Forelimb muscle (tissue), 1 donor: ENCODE measurements at regions not wholly inside any gene's neighbourhood (a gene's known extent, or its start where the extent isn't known, plus 50 kb on each side); places are given as distances from the start of the nearest gene placed in this dataset.

Source experiments
- DNase-seq: peaks from one replicate; pipeline ENCODE4 v3.0.0-alpha.2; 2013; ENCODE audit warnings: low read depth

- no peak for DNase-seq
Measured at GRCh38 chr3:113096188-113096892, 105.6 kb downstream of the GTPBP8 start.

DNA sequence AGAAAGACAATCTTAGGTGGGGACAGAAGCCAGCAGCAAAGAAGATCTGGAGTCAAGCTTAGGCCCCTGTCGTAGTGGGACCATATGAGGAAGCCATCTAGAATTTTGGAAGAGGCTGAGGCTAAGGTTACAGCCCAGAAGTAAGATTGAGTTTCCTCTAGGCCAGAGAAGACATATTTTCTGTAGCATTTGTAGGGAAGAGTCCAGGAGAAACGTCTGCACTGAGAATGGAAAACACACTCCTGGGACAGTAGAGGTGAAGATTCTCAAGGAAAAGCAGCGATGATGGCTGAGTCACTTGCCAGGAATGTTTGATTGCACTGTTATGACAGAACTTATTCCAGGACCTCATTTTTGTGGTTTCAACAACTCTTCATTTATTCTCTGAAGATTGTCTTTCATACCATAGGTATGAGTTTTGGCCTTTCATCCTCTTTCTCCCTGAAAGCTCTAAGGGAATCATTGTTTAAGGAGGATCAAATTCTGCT lies 107.2 kb downstream of the GTPBP8 start:
- DNase-seq = no peak

DNA sequence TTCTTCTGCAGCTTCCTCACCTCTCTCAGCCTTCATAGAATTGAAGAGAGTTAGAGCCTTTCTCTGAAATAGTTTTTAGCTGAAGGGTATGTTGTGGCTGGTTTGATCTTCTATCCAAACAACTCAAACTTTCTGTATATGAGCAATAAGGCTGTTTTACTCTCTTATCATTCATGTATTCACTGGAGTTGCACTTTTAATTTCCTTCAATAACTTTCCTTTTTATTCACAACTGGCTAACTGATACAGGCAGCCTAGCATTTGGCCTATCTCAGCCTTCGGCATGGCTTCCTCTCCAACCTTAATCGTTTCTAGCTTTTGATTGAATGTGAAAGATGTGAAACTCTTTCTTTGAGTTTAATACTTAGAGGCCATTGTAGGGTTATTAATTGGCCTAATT lies 109.3 kb downstream of the GTPBP8 start:
- DNase-seq = no peak

GRCh38 chr3:113103588-113103987 lies 107.8 kb upstream of the BOC start:
- no peak for DNase-seq

DNA sequence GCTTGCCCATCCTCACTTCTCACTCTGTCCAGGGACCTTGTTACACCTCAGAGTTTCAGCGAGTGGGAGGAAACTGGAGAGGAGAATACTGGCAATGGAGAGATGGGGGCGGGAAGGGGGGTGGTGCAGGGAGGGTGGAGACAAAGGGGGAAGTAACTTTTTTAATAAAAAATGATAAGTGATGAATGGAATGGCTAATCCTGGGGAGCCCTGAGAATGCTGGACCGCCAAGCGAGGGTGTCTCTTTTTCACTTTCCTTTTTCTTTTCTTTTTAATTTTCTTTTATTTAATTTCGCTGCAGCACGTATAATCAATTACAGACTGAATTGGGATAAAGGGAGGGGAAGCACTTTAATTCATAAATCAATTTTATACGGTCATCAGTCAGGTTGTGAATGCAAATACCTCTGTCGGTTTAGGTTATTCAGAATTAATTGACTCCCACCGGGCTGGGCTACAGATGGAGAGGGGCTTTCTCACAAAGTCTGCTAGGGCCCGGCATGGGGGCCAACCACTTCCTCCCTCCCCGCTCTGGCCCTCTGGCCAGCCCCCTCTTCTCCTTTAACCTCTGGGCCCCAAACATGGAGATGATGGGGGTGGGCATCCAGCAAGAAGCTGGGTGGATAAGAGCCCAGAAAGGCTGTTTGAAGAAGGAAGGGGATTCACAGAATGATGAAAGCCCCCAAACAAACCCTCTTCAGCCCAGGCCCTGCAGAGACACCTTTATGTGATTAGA lies 106.8 kb upstream of the BOC start:
- no peak for DNase-seq

- DNase-seq = no peak
Measured at GRCh38 chr3:113105093-113105449, 106.3 kb upstream of the BOC start.

DNA sequence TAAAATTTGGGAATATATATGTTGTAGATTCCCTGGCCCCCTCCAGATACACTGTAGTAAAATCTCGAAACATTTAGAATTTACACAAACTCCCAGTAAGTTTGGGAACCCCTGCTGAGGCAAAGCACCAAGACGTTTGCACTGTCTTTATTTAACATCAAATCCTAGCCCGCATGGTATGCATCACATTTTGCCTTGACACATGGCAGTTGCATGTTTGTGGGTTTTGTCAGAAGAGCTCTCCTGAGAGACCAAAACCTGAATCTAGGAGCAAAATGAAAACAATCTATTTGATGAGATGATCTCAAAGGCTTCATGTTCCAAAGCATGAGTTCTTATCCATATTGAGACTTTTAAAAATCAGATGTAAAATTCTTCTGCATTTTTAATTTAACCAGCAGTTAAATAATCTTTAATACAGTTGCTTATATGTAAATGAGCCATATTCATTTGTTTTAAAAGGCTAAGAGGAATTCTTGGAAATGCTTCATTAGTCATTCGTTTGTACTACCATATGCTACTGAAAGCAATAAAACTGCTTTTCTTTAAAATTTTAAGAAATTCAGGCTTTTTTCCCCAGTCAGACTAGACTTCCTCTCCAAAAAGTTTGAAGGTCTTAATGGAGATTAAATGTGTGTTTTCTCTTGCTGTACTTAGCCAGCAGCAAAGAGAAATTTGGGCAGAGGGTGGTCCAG lies 105.2 kb upstream of the BOC start:
- no peak for DNase-seq

- DNase-seq = no peak
Measured at GRCh38 chr3:113110267-113110666, 101.1 kb upstream of the BOC start.

GRCh38 chr3:113111011-113111707 lies 100.2 kb upstream of the BOC start:
- no peak for DNase-seq

DNA sequence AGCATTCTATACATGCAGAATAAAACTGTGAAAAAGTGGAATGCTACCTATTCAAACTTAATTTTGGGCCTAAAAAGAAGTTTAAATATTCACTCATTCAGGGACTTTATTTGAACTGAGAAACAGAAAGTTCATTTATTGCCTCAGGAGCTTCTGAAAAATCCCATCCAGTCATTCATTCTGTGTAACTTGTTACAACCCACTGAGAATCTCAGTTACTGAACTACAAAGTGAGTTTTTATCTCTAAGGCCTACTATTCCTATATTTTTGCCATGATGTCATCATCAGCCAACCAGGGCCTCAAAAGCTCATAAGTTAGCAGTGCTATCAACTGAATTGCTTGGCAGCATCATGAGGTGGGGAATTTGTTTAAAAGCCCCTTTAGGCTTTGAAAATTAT lies 98.0 kb upstream of the BOC start:
- DNase-seq = no peak

DNA sequence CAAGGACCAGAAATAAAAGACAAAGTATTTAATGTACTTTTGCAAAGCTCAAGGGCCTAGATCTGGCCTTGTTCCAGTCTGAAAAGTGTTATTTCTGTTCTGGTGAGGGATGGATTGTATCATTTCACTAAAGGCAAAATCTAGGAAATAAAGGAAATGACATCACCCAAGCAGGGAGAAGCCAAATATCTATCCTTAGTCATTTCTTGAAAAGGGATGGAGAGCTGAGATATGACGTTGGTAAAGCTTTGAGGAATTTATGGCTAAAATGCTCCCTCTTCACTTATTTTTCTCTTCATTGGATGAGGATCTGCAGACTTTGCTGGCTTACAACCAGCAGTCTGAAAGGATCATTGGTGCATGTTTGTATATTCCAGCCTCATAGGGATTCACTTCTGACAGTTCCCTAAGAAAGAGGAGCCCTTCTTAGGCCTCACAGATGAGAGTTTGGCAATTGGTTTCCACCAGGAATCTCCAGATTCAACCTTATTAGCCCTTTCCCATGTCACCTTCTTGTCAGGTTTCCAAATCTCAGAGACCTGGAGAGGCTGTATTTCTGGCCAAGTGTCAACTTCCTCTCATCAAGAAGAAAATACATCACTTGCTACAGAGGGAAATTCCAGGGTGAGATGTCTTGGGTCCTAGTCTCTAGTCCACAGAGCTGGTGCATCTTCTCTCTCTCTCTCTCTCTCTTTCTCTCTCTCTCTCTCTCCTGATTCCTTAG lies 93.7 kb upstream of the BOC start:
- peak; percentile 86 for DNase-seq

DNA sequence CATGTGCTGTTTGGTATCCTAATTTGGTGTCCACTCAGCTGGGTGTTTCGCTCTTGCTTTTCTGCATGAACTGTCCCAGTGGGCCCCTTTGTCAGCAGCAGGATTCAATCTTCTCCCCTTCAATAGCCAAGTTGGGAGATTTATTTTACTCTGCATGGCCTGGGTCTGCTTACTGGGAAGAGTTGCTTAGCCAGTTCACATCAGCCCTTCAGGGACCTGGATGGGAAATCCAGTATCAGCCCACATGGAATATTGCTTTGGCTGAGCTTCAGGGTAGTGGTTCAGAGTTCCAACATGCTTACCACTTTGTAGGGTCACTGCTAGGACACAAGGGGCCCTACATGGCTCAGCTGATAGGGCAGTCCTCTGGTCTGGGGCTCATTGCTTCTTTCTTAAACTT lies 93.0 kb upstream of the BOC start:
- peak; percentile 36 for DNase-seq

DNA sequence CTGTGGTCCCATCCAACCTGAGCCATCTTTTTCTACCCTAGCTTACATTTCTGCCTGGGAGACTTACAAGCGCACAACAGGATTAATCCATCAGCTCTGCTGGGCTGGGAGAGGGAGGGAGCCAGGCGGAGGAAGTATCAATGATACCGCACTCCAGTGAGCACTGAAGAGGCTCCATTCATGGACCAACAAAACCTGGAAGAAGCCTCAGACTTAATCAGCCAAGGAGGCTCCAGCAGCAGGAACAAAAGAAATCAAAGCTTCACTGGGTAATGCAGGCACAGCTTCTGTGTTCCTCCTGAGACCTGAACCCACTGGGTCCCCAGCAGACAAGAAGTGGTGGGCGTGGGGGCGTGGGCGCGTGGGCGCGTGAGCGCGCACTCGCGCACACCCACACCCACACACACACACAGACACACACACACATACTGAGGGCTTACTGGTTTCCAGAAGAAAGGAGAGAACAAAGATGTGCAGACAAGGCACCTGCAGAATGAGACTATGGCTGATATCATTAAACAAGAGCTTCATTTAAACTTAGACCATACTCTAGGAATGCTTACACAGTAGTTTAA lies 87.0 kb upstream of the BOC start:
- DNase-seq = no peak

- no peak for DNase-seq
Measured at GRCh38 chr3:113125951-113126350, 85.4 kb upstream of the BOC start.

GRCh38 chr3:113128386-113129015 lies 82.9 kb upstream of the BOC start:
- no peak for DNase-seq

DNA sequence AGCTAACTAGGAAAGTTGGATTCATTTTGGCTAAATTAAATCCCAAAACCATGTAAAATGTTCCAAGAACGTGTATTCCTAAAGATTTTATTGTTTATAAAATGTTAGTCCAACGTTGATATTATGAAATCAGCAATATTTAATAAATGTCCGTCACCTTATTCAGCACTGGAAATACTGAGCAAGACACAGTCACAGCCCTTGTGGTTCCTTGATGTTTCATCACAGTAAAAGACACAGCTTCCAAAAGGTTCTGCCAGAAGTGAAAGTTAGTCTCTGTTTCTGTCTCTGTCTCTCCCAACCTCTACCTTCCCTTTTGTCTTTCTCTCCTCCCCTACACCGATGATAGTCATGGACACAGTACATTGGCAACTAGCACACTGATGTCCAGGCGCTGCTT lies 82.2 kb upstream of the BOC start:
- no peak for DNase-seq

- DNase-seq = no peak
Measured at GRCh38 chr3:113132571-113132996, 78.8 kb upstream of the BOC start.

- DNase-seq = no peak
Measured at GRCh38 chr3:113133140-113133539, 78.2 kb upstream of the BOC start.

DNA sequence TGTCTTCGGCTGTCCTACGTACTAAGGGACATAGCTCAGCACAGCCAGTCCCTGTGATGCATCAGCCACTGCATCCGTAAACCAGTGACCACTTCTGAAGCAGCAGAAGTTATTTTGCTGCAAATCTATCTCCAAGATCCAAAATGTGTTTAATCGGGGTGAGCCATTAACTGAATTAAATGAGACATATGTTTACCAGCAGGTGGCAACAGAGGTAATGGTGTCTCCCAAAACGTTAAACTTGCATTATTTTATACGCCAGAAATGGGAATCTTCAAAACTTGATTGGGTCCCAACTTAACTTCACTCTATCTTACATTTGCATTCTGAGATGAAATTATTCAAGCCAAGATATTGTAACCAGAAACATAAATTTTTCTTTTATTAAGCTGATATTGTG lies 75.3 kb upstream of the BOC start:
- no peak for DNase-seq

DNA sequence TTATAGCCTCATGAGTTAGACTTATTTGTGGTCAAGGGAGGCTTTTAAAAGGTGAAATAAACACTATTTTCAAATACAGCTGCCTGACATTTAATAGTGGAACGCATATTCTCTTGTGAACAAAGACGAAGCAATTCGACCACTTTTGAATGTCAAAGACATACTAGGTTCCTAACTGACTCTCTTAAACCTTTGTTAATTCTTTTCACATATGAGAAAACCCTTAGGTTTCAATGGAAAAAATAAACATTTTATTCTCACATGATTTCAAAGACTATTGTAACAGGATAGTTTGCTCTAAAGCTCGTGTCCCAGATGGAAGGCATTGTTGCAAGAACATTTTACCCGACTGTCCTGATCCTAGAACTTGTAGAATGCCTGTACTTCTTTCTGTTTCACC lies 74.8 kb upstream of the BOC start:
- DNase-seq = no peak
